HCT116 (cell line): ENCODE measurements at regions not wholly inside any gene's neighbourhood (a gene's known extent, or its start where the extent isn't known, plus 50 kb on each side); places are given as distances from the start of the nearest gene placed in this dataset.

Experiments
- ATAC-seq: fragments of 200-7000 bp; cut with Tn5 transposase; 2 replicates; pipeline ENCODE4 v1.9.1; 2020; ENCODE audit warnings: mild to moderate bottlenecking, moderate library complexity
- BruUV-seq: library from RNA; stranded (reverse); fragments of 400-500 nt; replicated peaks from 2 replicates; lab custom pipeline; 2021; lab: Mats Ljungman, UMichigan
- CTCF ChIA-PET: fragments of 300-600 bp; sonication (Branson Sonifier 250); formaldehyde crosslinking; loops from one replicate; lab custom pipeline; 2021; ENCODE audit warnings: antibody characterized with exemption; lab: Charles Lee
- POLR2A ChIA-PET: fragments of 300-600, 350-600 bp; sonication (Branson Sonifier 250); formaldehyde crosslinking; loops from one replicate; lab custom pipeline; 2021; ENCODE audit warnings: antibody characterized with exemption; lab: Charles Lee
- RAD21 ChIA-PET, 2 experiments: fragments of 300-600 bp; sonication (Branson Sonifier 250); formaldehyde crosslinking; loops; one replicate each; lab custom pipeline; 2023; ENCODE audit warnings: low total read pairs in 2 of 2; ENCODE audit not compliant: uncharacterized antibody in 2 of 2, unreplicated experiment in 2 of 2, low non-redundant PET in 1 of 2; lab: Charles Lee
- DNase-seq: peaks from one replicate; pipeline ENCODE4 v3.0.0-alpha.2; 2010; ENCODE audit warnings: low read depth, low spot score
- H2AFZ ChIP-seq: fragments of 200-600 bp; shearing (Covaris generic), sonication (generic); 2 replicates; pipeline ENCODE4 v1.6.1; 2017; ENCODE audit warnings: low read depth, mixed run types, mixed read lengths, antibody characterized with exemption, low read length; ENCODE audit not compliant: poor library complexity, severe bottlenecking
- H3K27ac ChIP-seq: 2 replicates; pipeline ENCODE4 v1.5.1; 2012; ENCODE audit warnings: low read depth, low read length
- H3K27me3 ChIP-seq: fragments of 200-600 bp; sonication (generic); 2 replicates; pipeline ENCODE4 v1.6.1; 2016; ENCODE audit warnings: mixed run types, low read length, mixed read lengths; ENCODE audit not compliant: insufficient read depth
- H3K36me3 ChIP-seq, 2 experiments: fragments of 200-500 bp in 1 of 2; fragments of 200-600 bp in 1 of 2; sonication (Bioruptor generic) in 1 of 2; sonication (generic) in 1 of 2; 2 replicates each; pipeline versions ENCODE4 v1.5.1 to v1.6.1; 2014 to 2016; ENCODE audit warnings: low read length in 2 of 2, inconsistent platforms in 1 of 2, mixed read lengths in 1 of 2, mixed run types in 1 of 2; ENCODE audit not compliant: insufficient read depth in 2 of 2, control insufficient read depth in 1 of 2
- H3K4me1 ChIP-seq, 2 experiments: fragments of 200-600 bp in 1 of 2; sonication (generic) in 1 of 2; 2 replicates each; pipeline versions ENCODE4 v1.5.1 to v1.6.1; 2012 to 2017; ENCODE audit warnings: low read length in 2 of 2, inconsistent platforms in 1 of 2, mild to moderate bottlenecking in 1 of 2, mixed read lengths in 1 of 2, mixed run types in 1 of 2, moderate library complexity in 1 of 2; ENCODE audit not compliant: insufficient read depth in 2 of 2, control insufficient read depth in 1 of 2
- H3K4me2 ChIP-seq: fragments of 200-600 bp; sonication (generic); 2 replicates; pipeline ENCODE4 v1.6.1; 2017; ENCODE audit warnings: mixed run types, low read length, mixed read lengths
- H3K4me3 ChIP-seq, 2 experiments: fragments of 200-600 bp in 1 of 2; sonication (generic) in 1 of 2; replicated peaks in 1 of 2; 2 replicates each; pipeline ENCODE4 v1.5.1; 2011 to 2016; ENCODE audit warnings: low read length in 2 of 2, control low read depth in 1 of 2, low read depth in 1 of 2, mild to moderate bottlenecking in 1 of 2, mixed read lengths in 1 of 2, mixed run types in 1 of 2
- H3K79me2 ChIP-seq: fragments of 200-600 bp; sonication (generic); 2 replicates; pipeline ENCODE4 v1.6.1; 2017; ENCODE audit warnings: mild to moderate bottlenecking, mixed run types, low read length, moderate library complexity, mixed read lengths; ENCODE audit not compliant: insufficient read depth
- H3K9ac ChIP-seq: fragments of 200-600 bp; sonication (generic); 2 replicates; pipeline ENCODE4 v1.6.1; 2016; ENCODE audit warnings: low read length, mixed read lengths
- H3K9me2 ChIP-seq: fragments of 200-600 bp; sonication (generic), shearing (Covaris generic); 2 replicates; pipeline ENCODE4 v1.6.1; 2017; ENCODE audit warnings: mixed run types, mild to moderate bottlenecking, moderate library complexity; ENCODE audit not compliant: insufficient read depth
- H3K9me3 ChIP-seq, 2 experiments: fragments of 200-500 bp in 1 of 2; fragments of 200-600 bp in 1 of 2; sonication (Bioruptor generic) in 1 of 2; sonication (generic) in 1 of 2; 2 replicates each; pipeline ENCODE4 v1.6.1; 2014 to 2017; ENCODE audit warnings: low read length in 2 of 2, mixed read lengths in 2 of 2, inconsistent platforms in 1 of 2, low read depth in 1 of 2, mild to moderate bottlenecking in 1 of 2, mixed run types in 1 of 2, moderate library complexity in 1 of 2; ENCODE audit not compliant: control insufficient read depth in 1 of 2, insufficient read depth in 1 of 2
- H4K20me1 ChIP-seq: fragments of 200-600 bp; sonication (generic), shearing (Covaris generic); 2 replicates; pipeline ENCODE4 v1.6.1; 2017; ENCODE audit warnings: mixed run types, mild to moderate bottlenecking, moderate library complexity; ENCODE audit not compliant: insufficient read depth
- CBX3 ChIP-seq: IDR thresholded peaks from 2 replicates; pipeline ENCODE4 v1.6.1; 2012; ENCODE audit warnings: low read depth
- CEBPB ChIP-seq: IDR thresholded peaks from 2 replicates; pipeline ENCODE4 v1.6.1; 2012; ENCODE audit warnings: low read depth
- EGR1 ChIP-seq: IDR thresholded peaks from 2 replicates; pipeline ENCODE4 v1.6.1; 2012; ENCODE audit warnings: low read depth
- ELF1 ChIP-seq: IDR thresholded peaks from 2 replicates; pipeline ENCODE4 v1.6.1; 2012; ENCODE audit warnings: low read depth, borderline replicate concordance
- EZH2 ChIP-seq: fragments of 200-600 bp; sonication (generic); IDR thresholded peaks from 2 replicates; pipeline ENCODE4 v1.6.1; 2017; ENCODE audit warnings: antibody characterized with exemption, mixed run types
- EZH2phosphoT487 ChIP-seq: fragments of 200-600 bp; IDR thresholded peaks from 2 replicates; pipeline ENCODE4 v1.6.1; 2018; ENCODE audit warnings: antibody characterized with exemption, borderline replicate concordance
- FOSL1 ChIP-seq: IDR thresholded peaks from 2 replicates; pipeline ENCODE4 v1.6.1; 2012; ENCODE audit warnings: low read depth
- POLR2A ChIP-seq: IDR thresholded peaks from 2 replicates; pipeline ENCODE4 v1.7.0; 2011; ENCODE audit warnings: borderline replicate concordance; ENCODE audit not compliant: insufficient read depth, insufficient read length; ENCODE audit errors: extremely low read depth
- POLR2AphosphoS5 ChIP-seq: IDR thresholded peaks from 2 replicates; pipeline ENCODE4 v1.6.1; 2011; ENCODE audit warnings: mild to moderate bottlenecking, low read depth, low read length, moderate library complexity
- SIN3A ChIP-seq: IDR thresholded peaks from 2 replicates; pipeline ENCODE4 v1.6.1; 2012; ENCODE audit warnings: low read depth
- SP1 ChIP-seq: IDR thresholded peaks from 2 replicates; pipeline ENCODE4 v1.6.1; 2012; ENCODE audit warnings: low read depth
- SRF ChIP-seq: IDR thresholded peaks from 2 replicates; pipeline ENCODE4 v1.6.1; 2012; ENCODE audit warnings: low read depth
- TCF7L2 ChIP-seq: IDR thresholded peaks from 2 replicates; pipeline ENCODE4 v1.7.0; 2011; ENCODE audit warnings: borderline replicate concordance, inconsistent platforms; ENCODE audit not compliant: insufficient read depth, insufficient read length; ENCODE audit errors: extremely low read depth
- YY1 ChIP-seq: IDR thresholded peaks from 2 replicates; pipeline ENCODE4 v1.6.1; 2011; ENCODE audit warnings: low read length, low read depth, moderate library complexity, mild to moderate bottlenecking; ENCODE audit not compliant: insufficient replicate concordance; ENCODE audit errors: extremely low read depth
- intact Hi-C: fragments of 100-400 bp; cut with micrococcal nuclease; formaldehyde crosslinking; loops from 2 replicates; pipeline ENCODE4 v1.10.0; 2022
- TF ChIP-seq, protein P1 (sequence below), 3 experiments: fragments of 200-600 bp in 1 of 3; sonication (generic) in 1 of 3; IDR thresholded peaks in 2 of 3; conservative IDR thresholded peaks in 1 of 3; 2 replicates each; pipeline ENCODE4 v1.5.1; 2012 to 2017; ENCODE audit warnings: low read depth in 2 of 3, low read length in 2 of 3, antibody characterized with exemption in 1 of 3, borderline replicate concordance in 1 of 3, control low read depth in 1 of 3, mild to moderate bottlenecking in 1 of 3, mixed read lengths in 1 of 3, mixed run types in 1 of 3, moderate library complexity in 1 of 3; ENCODE audit not compliant: insufficient read depth in 1 of 3
- TF ChIP-seq, protein P2 (sequence below): IDR thresholded peaks from 2 replicates; pipeline ENCODE4 v1.6.1; 2012; ENCODE audit warnings: low read depth

DNA sequence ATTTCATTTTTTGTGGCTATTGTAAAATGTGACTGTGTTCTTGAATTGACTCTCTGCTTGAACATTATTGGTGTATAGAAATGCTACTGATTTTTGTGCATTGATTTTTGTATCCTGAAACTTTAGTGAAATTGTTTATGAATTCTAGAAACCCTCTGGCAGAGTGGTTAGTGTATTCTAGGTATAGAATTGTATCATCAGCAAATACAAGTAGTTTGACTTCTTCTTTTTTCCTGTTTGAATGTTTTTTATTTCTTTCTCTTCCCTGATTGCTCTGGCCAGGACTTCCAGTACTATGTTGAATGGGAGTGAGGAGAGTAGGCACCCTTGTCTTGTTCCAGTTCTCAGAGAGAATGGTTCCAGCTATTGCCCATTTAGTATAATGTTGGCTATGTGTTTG, 88.8 kb upstream of the HMHB1 start:
- Histone ChIP-seq H4K20me1 (no peaks in the 10 kb centered on the region), H3K9ac (no peak overlapping the region), H3K4me2 (no peak overlapping the region), H3K79me2 (no peaks in the 10 kb centered on the region), H3K36me3 (no peaks in the 10 kb centered on the region), H3K27ac (no peak overlapping the region), H3K4me3 (no peak overlapping the region), H2AFZ (no peak overlapping the region), H3K4me1 (no peaks in the 10 kb centered on the region), H3K9me3 (no peaks in the 10 kb centered on the region), H3K9me2 (no peaks in the 10 kb centered on the region), H3K27me3 (no peaks in the 10 kb centered on the region)
- RAD21 ChIA-PET, result no interaction called here
- CTCF ChIA-PET, result no interaction called here
- intact Hi-C loops, result no loop called here
- DNase-seq (no peak), ATAC-seq (no peak)
- BruUV-seq, result no TSS peak
- POLR2A ChIA-PET, result no interaction called here
- TF ChIP-seq SRF, result no peak
- TF ChIP-seq FOSL1, result no peak
- no peak for TF ChIP-seq CEBPB
- TF ChIP-seq SP1, result no peak
- TF ChIP-seq POLR2A, result no peak
- no peak for TF ChIP-seq EGR1
- TF ChIP-seq EZH2phosphoT487, result no peak
- no peak for TF ChIP-seq POLR2AphosphoS5
- TF ChIP-seq EZH2, result no peak
- TF ChIP-seq CBX3, result no peak
- no peak for TF ChIP-seq YY1
- TF ChIP-seq, protein P1, sequence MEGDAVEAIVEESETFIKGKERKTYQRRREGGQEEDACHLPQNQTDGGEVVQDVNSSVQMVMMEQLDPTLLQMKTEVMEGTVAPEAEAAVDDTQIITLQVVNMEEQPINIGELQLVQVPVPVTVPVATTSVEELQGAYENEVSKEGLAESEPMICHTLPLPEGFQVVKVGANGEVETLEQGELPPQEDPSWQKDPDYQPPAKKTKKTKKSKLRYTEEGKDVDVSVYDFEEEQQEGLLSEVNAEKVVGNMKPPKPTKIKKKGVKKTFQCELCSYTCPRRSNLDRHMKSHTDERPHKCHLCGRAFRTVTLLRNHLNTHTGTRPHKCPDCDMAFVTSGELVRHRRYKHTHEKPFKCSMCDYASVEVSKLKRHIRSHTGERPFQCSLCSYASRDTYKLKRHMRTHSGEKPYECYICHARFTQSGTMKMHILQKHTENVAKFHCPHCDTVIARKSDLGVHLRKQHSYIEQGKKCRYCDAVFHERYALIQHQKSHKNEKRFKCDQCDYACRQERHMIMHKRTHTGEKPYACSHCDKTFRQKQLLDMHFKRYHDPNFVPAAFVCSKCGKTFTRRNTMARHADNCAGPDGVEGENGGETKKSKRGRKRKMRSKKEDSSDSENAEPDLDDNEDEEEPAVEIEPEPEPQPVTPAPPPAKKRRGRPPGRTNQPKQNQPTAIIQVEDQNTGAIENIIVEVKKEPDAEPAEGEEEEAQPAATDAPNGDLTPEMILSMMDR (IDR thresholded peaks at IDR 0.05 in 2 of 3, conservative IDR thresholded peaks at IDR 0.05 in 1 of 3; ENCODE audit: borderline replicate concordance in 1 of 3, insufficient read depth in 1 of 3, low read depth in 2 of 3, low read length in 2 of 3), result no peak
- no peak for TF ChIP-seq TCF7L2
- TF ChIP-seq SIN3A, result no peak
- TF ChIP-seq ELF1, result no peak
- TF ChIP-seq, protein P2, sequence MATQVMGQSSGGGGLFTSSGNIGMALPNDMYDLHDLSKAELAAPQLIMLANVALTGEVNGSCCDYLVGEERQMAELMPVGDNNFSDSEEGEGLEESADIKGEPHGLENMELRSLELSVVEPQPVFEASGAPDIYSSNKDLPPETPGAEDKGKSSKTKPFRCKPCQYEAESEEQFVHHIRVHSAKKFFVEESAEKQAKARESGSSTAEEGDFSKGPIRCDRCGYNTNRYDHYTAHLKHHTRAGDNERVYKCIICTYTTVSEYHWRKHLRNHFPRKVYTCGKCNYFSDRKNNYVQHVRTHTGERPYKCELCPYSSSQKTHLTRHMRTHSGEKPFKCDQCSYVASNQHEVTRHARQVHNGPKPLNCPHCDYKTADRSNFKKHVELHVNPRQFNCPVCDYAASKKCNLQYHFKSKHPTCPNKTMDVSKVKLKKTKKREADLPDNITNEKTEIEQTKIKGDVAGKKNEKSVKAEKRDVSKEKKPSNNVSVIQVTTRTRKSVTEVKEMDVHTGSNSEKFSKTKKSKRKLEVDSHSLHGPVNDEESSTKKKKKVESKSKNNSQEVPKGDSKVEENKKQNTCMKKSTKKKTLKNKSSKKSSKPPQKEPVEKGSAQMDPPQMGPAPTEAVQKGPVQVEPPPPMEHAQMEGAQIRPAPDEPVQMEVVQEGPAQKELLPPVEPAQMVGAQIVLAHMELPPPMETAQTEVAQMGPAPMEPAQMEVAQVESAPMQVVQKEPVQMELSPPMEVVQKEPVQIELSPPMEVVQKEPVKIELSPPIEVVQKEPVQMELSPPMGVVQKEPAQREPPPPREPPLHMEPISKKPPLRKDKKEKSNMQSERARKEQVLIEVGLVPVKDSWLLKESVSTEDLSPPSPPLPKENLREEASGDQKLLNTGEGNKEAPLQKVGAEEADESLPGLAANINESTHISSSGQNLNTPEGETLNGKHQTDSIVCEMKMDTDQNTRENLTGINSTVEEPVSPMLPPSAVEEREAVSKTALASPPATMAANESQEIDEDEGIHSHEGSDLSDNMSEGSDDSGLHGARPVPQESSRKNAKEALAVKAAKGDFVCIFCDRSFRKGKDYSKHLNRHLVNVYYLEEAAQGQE, result no peak
